T follicular helper cell (primary cell): ENCODE measurements at regions not wholly inside any gene's neighbourhood (a gene's known extent, or its start where the extent isn't known, plus 50 kb on each side); places are given as distances from the start of the nearest gene placed in this dataset.
A peak's percentile ranks its signal among the peaks of the same experiment; 100 is the strongest.
"Not testable (repeated sequence)": the region's sequence is repeated elsewhere in the genome, so short reads cannot be mapped to it uniquely, and the experiment has no call there.

Experiments
- DNase-seq: peaks from one replicate; pipeline ENCODE4 v3.0.0-alpha.2; 2020; ENCODE audit warnings: low read depth

GRCh38 chr1:172754609-172755008 is 95.7 kb downstream of the FASLG start:
- DNase-seq = no peak

- DNase-seq = no peak
Observed at GRCh38 chr1:172755099-172755498, 96.2 kb downstream of the FASLG start.

- no peak for DNase-seq
Observed at GRCh38 chr1:172756024-172756423, 97.1 kb downstream of the FASLG start.

GRCh38 chr1:172758259-172758658 is 99.4 kb downstream of the FASLG start:
- DNase-seq = no peak

- DNase-seq = no peak
Observed at GRCh38 chr1:172760121-172760520, 101.2 kb downstream of the FASLG start.

- DNase-seq = no peak
Observed at GRCh38 chr1:172761581-172762486, 102.9 kb downstream of the FASLG start.

- no peak for DNase-seq
Observed at GRCh38 chr1:172763057-172763456, 104.2 kb downstream of the FASLG start.

GRCh38 chr1:172764378-172764777 is 105.5 kb downstream of the FASLG start:
- peak; percentile 4 for DNase-seq

- DNase-seq = no peak
Observed at GRCh38 chr1:172766462-172766861, 107.6 kb downstream of the FASLG start.

- no peak for DNase-seq
Observed at GRCh38 chr1:172770071-172770470, 111.2 kb downstream of the FASLG start.

GRCh38 chr1:172774561-172774960 is 115.7 kb downstream of the FASLG start:
- no peak for DNase-seq

- no peak for DNase-seq
Observed at GRCh38 chr1:172775606-172776005, 116.7 kb downstream of the FASLG start.

GRCh38 chr1:172776071-172776470 is 117.2 kb downstream of the FASLG start:
- no peak for DNase-seq

- no peak for DNase-seq
Observed at GRCh38 chr1:172777767-172778166, 118.9 kb downstream of the FASLG start.

- DNase-seq = no peak
Observed at GRCh38 chr1:172778456-172779455, 119.9 kb downstream of the FASLG start.

- no peak for DNase-seq
Observed at GRCh38 chr1:172779491-172779890, 120.6 kb downstream of the FASLG start.

GRCh38 chr1:172781513-172782140 is 122.7 kb downstream of the FASLG start:
- DNase-seq = no peak

- DNase-seq = no peak
Observed at GRCh38 chr1:172789840-172790239, 130.9 kb downstream of the FASLG start.

GRCh38 chr1:172790245-172790644 is 131.3 kb downstream of the FASLG start:
- no peak for DNase-seq

GRCh38 chr1:172793823-172794222 is 134.9 kb downstream of the FASLG start:
- no peak for DNase-seq

GRCh38 chr1:172795741-172796140 is 136.8 kb downstream of the FASLG start:
- no peak for DNase-seq

- DNase-seq = not testable (repeated sequence)
Observed at GRCh38 chr1:172799804-172800203, 140.9 kb downstream of the FASLG start.
